GM21423 (cell line): ENCODE measurements at regions not wholly inside any gene's neighbourhood (a gene's known extent, or its start where the extent isn't known, plus 50 kb on each side); places are given as distances from the start of the nearest gene placed in this dataset.

ENCODE experiments used
- ATAC-seq: cut with Tn5 transposase; IDR thresholded peaks from one replicate; pipeline ENCODE4 v1.9.1; 2021; ENCODE audit warnings: mild to moderate bottlenecking, moderate library complexity; ENCODE audit not compliant: unreplicated experiment

DNA sequence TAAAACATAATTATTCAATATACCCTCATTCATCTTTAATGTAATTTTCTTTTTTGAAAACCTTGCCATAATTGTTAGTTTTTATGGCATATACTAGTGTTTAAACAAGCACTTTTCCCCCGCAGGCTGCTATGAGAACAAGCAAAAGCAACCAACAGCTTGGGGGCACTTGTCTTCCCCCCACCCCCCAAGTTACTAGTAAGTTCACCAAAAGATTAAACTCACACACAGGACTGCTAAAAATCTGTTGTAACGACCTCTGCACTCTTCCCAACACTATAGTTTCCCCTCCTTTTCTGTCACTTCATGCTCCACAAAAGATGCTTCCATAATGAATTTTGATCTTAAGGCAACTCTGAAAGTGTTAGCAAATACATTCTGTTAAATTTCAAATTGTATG, 474.9 kb upstream of the SOX5 start:
- ATAC-seq, result no peak

DNA sequence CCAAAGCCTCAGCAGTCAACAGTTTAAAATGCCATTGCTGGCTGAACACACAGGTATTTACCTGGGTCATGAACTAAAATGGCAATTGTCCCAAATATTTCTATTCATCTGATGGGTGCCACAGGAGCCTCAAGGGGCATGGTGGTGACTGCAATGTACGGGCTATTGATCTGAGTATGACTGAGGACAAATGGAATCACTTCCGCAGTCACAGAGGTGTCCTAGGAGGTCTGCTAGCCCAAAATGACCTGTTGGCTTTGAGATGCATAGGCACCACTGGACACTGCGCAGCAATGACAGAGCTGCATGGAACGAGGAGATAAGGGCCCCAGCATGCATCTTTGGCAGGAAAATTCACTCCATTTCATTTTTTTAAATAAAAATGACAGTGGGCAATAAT, 474.1 kb upstream of the SOX5 start:
- ATAC-seq, result no peak

GRCh38 chr12:24421759-24422158, 472.3 kb upstream of the SOX5 start:
- no peak for ATAC-seq

- ATAC-seq, result no peak
Observed at GRCh38 chr12:24418157-24418556, 468.7 kb upstream of the SOX5 start.

GRCh38 chr12:24416423-24417109, 467.1 kb upstream of the SOX5 start:
- no peak for ATAC-seq

DNA sequence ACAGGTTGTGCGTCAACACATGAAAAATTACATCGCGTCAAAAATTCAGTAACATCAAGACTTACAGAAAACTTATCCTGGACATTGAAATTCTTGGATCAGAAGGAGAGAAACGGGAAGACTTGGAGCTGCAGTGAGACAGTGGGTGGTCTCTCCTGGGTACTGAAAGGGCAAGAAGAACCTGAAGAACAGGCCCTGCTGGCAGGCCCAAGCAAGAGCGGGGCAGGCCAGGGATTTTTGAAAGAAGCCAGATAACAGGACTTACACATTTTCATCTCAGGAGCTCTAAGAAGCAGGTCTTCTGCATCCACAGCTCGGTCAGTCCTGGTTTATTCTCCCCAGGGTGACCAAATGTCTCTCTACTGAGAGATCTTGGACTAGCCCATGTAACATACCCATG, 466.5 kb upstream of the SOX5 start:
- ATAC-seq, result no peak

GRCh38 chr12:24414480-24414879, 465.0 kb upstream of the SOX5 start:
- ATAC-seq, result no peak

DNA sequence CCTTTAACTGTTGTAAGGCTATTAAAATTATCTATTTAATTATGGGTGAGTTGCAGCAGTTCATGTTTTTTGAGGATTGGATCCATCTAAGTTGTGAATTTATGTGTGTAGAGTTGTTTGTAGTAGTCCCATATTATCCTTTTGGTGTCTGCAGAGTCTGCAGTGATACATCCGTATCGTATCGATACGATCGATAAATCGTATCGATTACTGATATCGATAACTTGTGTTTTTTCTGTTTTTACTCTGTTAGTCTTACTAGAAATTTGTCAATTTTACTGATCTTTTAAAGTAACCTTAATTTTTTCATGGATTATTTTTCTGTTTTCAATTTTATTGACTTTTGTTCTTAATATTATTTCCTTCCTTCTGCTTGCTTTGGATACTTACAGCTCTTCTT, 462.5 kb upstream of the SOX5 start:
- ATAC-seq, result no peak

DNA sequence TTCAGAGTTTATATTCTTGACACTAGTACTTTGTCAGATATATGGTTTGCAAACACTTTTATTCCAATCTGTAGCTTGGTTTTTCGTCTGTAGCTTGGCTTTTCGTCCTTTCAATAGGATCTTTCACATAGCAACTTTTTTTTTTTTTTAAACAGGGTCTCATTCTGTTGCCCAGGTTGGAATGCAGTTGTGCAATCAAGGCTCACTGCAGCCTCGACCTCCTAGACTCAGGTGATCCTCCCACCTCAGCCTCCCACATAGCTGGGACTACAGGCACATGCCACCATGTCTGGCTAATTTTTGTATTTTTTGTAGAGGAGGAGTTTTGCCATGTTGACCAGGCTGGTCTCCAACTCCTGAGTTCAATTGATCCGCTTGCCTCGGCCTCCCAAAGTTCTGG, 460.4 kb upstream of the SOX5 start:
- no peak for ATAC-seq

GRCh38 chr12:24408305-24408704, 458.8 kb upstream of the SOX5 start:
- no peak for ATAC-seq

DNA sequence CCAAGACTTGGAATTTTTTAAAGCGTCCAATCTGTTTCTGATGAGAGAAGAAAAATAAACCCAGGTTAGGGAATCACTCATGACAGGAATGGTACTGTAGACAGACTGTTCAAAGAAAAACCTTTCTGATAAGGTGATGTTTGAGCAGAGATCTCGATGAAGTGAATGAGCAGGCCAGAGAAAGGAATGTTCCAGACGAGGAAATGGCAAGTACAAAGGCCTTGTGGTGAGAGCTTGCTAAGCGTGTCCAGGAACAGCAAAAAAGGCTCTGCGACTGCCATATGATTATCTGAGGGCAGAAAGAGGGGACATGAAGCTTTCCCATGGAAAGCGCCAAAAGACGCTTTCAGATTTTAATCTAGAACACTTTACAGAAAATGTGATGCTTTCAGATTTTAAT, 458.4 kb upstream of the SOX5 start:
- ATAC-seq, result no peak

- ATAC-seq, result no peak
Observed at GRCh38 chr12:24404086-24404815, 454.8 kb upstream of the SOX5 start.

- ATAC-seq, result no peak
Observed at GRCh38 chr12:24400533-24400932, 451.1 kb upstream of the SOX5 start.

- peak; percentile 97 for ATAC-seq
Observed at GRCh38 chr12:24398605-24399004, 449.1 kb upstream of the SOX5 start.

GRCh38 chr12:24396224-24396623, 446.8 kb upstream of the SOX5 start:
- no peak for ATAC-seq

- ATAC-seq, result no peak
Observed at GRCh38 chr12:24394246-24394645, 444.8 kb upstream of the SOX5 start.

- no peak for ATAC-seq
Observed at GRCh38 chr12:24393071-24393470, 443.6 kb upstream of the SOX5 start.

GRCh38 chr12:24389394-24389793, 439.9 kb upstream of the SOX5 start:
- ATAC-seq, result no peak

GRCh38 chr12:24387381-24387780, 437.9 kb upstream of the SOX5 start:
- ATAC-seq, result no peak

- ATAC-seq, result no peak
Observed at GRCh38 chr12:24386836-24387235, 437.4 kb upstream of the SOX5 start.

- ATAC-seq, result no peak
Observed at GRCh38 chr12:24381790-24382189, 432.3 kb upstream of the SOX5 start.

DNA sequence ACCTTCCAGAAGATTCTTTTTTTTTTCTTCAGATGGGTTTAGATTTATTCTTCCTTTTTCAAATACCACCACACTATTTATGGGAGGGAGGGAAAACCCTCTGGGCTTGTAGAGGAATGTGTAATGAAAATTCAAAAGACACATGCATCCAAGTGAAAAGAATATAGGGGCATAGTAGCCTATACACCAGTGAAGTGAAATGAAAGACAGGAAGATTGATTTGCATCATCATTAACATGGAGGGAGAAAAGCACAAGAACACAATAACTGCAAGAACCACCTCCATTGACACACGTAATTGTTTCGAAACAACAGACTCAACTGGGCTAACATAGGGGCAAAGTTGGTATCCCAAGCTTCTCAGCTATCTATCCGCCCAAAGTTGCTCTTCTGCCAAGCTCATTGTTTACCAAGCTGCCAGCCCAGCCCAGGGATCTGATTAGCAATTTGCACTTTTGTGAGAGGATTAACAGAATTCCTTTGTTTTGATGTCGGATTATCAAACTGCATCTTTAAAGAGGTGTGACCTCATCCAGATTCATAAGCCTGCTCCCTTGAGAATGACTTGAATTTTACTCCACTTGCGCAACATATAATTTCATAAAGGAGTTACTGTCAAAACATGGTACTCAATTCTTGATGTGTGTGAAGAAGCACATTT, 430.5 kb upstream of the SOX5 start:
- no peak for ATAC-seq
